Activated CD4-positive, CD25-positive, alpha-beta regulatory T cell (primary cell): ENCODE measurements at regions not wholly inside any gene's neighbourhood (a gene's known extent, or its start where the extent isn't known, plus 50 kb on each side); places are given as distances from the start of the nearest gene placed in this dataset.

ENCODE experiments used
- DNase-seq, 4 experiments: peaks; one replicate each; lab custom pipeline; 2025; lab: John Stamatoyannopoulos, UW

- no peak for DNase-seq
These were observed 55.9 kb upstream of the FOXN2 start for GRCh38 chr2:48258481-48259149.

GRCh38 chr2:48259811-48260210 is 54.7 kb upstream of the FOXN2 start:
- DNase-seq, result no peak

GRCh38 chr2:48264627-48265026 is 49.9 kb upstream of the FOXN2 start:
- DNase-seq, result no peak
